HG02884 (cell line): ENCODE measurements at regions not wholly inside any gene's neighbourhood (a gene's known extent, or its start where the extent isn't known, plus 50 kb on each side); places are given as distances from the start of the nearest gene placed in this dataset.
"Not testable (repeated sequence)": the region's sequence is repeated elsewhere in the genome, so short reads cannot be mapped to it uniquely, and the experiment has no call there.

Source experiments
- ATAC-seq: cut with Tn5 transposase; IDR thresholded peaks from one replicate; pipeline ENCODE4 v1.9.1; 2021; ENCODE audit warnings: mild to moderate bottlenecking, moderate library complexity; ENCODE audit not compliant: unreplicated experiment

DNA sequence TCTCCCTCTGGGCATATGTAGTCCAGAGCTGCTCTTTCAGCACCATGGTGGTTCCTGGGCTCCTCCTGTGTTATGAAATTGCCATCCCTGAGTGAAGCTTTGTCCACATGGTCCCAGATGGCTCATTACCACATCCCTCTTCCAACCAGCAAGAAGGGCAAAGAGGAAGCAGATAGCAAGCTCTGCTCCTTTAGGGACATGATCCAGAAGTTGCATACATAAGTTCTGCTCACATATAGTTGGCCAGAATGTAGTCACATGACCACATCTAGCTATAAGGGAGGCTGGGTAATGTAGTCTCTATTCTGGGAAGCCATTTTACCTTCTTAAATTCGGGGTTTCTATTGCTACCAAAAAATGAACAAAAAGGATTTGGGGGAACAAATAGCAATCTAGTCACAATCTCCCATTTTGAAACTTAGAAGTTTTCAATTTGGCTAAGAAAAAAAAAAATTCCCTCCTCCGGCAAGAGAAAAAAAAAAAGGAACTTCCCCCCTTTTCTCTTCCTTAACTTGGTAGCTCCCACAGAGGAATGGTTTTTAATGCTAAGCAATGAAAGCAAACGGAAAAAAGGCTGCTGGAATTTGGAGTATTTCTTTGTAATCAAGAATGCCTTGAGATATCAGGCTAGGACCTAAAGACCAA, 88.2 kb upstream of the USP9X start:
- no peak for ATAC-seq

DNA sequence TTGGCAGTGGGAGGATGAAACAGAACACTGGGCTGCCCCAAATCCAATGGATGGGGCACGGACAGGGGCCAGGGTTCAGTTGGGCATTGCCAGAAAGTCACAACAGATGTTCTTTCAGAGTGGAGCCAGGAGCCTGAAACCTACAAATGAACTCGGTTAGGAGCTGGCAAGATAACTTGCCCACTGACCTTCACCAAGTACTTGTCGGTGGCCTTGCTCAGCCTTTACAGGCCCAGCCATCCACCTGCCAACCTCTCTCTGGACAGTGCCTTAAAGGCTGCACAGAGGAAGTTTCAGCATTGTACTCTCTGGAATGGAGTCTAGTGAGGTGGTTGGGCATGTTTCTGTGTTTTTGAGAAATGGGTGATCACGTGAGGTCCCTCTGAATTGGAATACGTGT, 87.1 kb upstream of the USP9X start:
- no peak for ATAC-seq

- no peak for ATAC-seq
Observed at GRCh38 chrX:41001327-41001726, 83.9 kb upstream of the USP9X start.

DNA sequence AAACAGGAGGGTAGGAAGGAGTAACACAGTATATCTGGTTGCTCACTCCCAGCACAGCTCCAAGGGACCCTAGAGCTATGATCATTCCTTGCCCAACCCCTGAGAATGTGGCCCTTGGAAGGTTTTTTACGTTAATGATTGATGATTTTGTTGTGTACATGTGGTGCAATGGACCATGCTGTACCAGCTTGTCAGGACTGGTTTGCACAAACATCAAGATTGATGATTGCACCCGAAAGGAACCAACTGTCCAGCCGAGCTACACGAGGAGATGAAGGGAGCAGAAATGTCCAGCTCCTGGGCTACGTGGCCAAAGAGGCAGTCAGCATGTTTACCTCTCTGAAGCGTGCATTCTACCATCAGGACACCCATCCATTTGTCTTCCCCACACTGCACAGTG, 83.2 kb upstream of the USP9X start:
- no peak for ATAC-seq

DNA sequence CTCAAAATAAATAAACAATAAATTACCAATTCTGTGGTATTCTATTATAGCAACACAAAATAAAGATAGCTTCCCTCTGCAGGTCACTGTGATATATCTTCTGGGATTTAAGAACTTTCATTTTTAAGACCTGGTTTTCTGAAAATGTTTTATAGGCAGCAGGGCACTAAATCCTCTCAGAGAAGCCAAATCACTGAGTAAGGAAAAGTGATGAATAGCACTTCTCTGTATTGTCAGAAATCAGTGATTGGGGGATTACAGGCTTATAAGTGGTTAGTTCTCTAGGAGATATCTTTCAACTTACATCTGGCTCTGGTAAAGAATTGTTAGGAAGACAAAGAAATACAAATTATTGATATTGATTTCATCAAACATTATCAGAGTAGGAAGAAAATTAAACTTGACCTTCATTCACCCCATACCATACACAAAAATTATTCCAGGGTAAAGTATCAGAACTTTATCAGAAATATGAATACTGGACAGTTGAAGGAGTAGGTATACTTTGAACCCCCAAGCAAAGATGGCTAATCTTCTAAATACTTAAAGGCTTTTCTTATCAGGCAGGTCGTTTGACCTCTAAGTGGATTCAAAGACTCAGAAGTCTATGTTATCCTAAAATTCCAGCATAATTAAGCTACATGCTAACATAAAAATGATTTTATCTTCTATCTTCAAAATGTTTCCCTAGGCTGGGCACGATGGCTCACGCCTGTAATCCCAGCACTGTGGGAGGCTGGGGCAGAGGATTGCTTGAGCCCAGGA, 81.6 kb upstream of the USP9X start:
- no peak for ATAC-seq

DNA sequence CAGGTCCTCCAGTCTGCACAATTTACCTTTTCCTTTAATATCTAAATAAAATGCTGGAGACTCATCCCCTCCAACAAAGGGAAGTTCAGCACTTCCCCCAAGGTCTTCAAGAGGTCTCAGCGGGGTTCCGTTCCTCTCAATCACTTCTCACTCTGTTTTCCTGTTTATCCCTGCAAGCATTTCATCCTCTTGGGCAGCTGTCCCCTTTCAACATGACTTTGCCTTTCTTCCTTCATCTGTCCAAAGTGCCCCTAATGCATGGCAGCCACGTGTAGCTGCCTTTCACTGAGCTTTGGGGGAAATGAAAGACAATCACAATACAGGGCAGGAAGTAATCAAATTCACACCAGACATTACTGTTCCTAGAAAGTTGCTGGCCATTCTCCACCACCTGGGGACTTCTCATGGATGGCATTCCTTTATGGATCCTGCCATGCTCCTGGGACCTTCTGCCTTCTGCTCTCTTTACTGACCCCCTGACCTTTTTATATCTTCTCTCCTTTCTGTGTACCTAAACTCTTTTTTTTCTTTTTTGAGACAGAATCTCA, 79.7 kb upstream of the USP9X start:
- no peak for ATAC-seq

DNA sequence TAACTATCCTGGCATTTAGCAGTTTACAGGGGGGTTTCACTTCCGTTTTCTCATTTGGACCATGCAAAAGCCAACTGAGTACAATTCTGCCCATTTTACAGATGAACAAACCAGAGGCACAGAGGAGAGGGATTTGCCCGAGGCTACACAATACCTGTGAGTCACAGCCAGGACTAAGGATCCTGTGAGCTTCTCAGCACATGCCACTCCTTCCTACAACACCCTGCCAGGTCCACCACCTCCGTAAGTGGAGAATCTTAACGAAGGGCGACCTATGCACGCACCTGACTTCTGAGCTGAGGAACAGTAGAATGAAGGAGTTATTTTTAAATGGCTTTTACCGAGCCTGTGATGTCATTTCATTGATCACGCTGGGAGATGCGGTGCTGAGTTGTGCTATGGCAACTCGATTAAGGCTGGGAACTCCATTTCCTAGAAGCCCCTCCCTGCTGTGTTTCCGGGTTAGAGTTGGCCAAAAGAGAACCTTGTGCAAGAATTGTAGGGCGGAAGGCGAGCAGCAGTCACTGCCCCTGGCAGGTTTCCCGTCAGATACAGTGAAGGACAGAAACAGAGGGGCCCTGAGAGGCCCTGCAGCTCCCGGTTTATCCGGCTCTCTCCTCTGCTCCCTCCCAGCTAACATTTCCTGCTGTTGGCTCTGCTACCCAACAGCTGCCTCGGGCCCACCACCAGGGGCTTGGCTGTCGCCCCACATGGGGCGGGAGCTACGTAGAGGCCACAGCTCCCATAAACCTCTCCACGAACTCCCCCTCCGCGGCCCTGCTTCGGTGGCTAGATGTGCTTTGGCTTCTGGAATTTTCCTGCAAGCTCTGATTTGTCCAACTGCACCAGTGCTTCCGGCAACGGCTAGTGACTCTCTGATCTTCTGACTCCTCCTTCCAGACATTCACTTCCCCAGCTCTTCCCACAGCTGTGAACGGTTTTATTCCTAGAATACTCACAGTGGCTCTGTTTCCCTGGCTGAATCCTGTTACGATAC, 75.1 kb upstream of the USP9X start:
- no peak for ATAC-seq

DNA sequence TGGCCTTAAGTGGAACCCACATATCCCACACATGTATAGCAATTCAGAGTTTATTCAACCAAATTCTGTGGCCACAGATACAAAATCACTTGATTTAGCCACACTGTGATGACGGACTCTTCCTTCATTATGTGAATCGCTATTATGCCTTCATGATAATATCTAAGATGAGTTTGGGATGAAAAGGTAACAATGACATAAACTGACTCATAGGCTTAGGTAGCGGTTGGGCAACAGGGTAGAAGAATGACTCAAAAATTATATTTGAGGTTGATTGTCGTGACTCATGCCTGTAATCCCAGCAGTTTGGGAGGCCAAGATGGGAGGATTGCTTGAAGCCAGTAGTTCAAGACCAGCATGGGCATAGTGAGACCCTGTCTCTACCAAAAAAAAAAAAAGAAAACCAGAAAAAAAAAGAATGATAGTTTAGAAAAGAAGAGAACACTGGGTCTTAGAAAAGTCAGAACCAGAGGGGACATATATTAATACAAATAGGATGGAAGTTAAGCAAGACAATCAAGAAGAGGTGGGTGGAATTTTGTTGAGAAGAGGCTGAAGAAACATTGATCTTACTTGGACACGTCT, 70.4 kb upstream of the USP9X start:
- no peak for ATAC-seq

GRCh38 chrX:41017785-41018184, 67.5 kb upstream of the USP9X start:
- ATAC-seq, result not testable (repeated sequence)

- not testable (repeated sequence) for ATAC-seq
Observed at GRCh38 chrX:41018391-41019040, 66.7 kb upstream of the USP9X start.

GRCh38 chrX:41019041-41019392, 66.2 kb upstream of the USP9X start:
- ATAC-seq, result no peak

DNA sequence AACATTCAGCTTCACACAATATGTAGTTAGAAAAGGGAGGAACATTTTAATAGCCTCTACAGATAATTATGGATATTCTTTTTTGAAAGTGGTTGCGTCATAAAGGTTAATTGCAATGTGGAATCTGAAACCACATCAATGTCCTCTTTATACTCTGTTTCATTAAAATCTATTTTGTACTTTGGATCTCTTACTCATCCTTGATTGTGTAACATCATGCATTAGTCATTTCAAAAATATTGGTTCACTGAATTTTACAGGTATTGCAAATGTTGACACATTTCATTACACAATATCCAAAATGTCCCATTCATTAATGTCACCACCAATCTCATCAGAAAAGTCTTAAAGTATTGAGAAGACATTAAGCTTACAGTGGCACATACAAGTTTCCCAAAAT, 62.7 kb upstream of the USP9X start:
- no peak for ATAC-seq

DNA sequence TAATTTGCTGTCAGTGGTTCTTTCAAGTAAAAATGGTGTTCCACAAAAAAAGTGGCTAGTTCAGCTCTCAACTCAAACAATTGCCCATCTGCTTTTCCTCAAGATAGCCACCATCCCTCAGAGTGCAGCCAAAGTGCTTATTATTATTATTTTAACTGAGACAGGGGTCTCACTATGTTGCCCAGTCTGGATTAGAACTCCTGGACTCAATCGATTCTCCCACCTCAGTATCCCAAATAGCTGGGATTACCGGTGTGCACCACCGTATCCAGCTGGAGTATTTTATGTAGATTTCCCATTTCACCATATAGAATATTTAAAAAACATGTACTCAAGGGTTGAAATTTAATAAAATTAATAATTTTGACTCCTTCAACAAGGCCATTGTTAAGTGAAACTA, 62.1 kb upstream of the USP9X start:
- ATAC-seq, result no peak

- not testable (repeated sequence) for ATAC-seq
Observed at GRCh38 chrX:41024335-41024734, 60.9 kb upstream of the USP9X start.

GRCh38 chrX:41024755-41025154, 60.5 kb upstream of the USP9X start:
- ATAC-seq, result no peak

- ATAC-seq, result no peak
Observed at GRCh38 chrX:41025926-41026701, 59.1 kb upstream of the USP9X start.

- no peak for ATAC-seq
Observed at GRCh38 chrX:41026702-41027078, 58.6 kb upstream of the USP9X start.

DNA sequence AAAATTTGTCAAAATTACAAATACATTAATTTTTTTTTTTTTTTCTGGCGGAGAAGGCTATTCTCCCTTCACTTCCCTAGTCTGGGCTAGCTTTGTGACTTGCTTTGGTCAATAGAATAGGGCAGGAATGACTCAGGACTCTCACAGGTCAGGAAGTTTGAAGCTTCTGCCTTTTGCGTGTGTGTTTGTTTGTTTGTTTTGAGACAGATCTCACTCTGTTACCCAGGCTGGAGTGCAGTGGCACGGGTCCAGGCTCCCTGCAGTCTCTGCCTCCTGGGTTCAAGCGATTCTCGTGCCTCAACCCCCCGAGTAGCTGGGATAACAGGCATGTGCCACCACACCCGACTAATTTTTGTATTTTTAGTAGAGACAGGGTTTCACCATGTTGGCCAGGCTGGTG, 55.9 kb upstream of the USP9X start:
- no peak for ATAC-seq

DNA sequence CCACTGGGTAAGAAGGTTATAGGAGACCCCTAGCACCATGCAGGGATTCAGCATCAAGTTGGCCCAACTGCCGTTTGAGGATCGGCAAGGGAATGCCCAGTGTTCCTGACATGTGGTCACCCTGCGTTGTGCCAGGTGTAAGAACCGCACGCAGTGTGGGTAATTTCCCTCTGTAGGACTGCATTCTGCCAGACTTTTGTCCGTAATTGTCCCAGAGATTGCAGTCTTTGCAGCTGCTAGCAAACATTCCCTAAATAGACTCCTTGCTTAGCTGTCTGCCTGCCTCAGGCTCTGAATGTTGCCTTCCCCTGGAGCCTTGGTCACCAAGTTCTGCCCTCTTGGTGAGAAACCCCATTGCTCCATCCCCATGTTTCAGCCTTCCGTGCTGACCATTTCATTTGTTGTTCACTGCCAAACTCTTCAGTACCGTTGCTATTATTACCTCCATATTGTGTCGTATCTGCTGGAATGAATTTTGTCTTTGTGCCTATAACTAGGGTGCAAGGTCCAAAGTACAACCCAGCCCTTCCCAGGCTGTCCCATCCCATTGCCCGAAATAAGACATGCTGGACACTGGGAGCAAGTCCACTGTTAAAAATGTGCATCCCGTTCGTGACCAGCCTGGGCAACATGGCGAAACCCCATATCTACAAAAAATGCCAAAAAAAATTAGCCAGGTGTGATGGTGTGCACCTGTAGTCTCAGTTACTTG, 53.8 kb upstream of the USP9X start:
- no peak for ATAC-seq
